Fibroblast of lung (primary cell): ENCODE measurements at regions not wholly inside any gene's neighbourhood (a gene's known extent, or its start where the extent isn't known, plus 50 kb on each side); places are given as distances from the start of the nearest gene placed in this dataset.

ENCODE experiments used
- CTCF ChIP-seq, 2 donors: IDR thresholded peaks in 1 of 2; conservative IDR thresholded peaks in 1 of 2; 1 replicate in 1 of 2; 2 replicates in 1 of 2; pipeline ENCODE4 v1.5.1; 2011 to 2012; ENCODE audit warnings: low read length in 2 of 2, control low read depth in 1 of 2, inconsistent platforms in 1 of 2, low read depth in 1 of 2, mild to moderate bottlenecking in 1 of 2
- EZH2 ChIP-seq: IDR thresholded peaks from 2 replicates; pipeline ENCODE4 v1.5.1; 2012; ENCODE audit warnings: low read length, control low read depth, mild to moderate bottlenecking; ENCODE audit errors: missing control alignments

- no peak for TF ChIP-seq CTCF (conservative IDR thresholded peaks at IDR 0.05 in 1 of 2, IDR thresholded peaks at IDR 0.05 in 1 of 2; ENCODE audit: low read depth in 1 of 2, low read length in 2 of 2)
- TF ChIP-seq EZH2: no peak
Measured at GRCh38 chr20:2224368-2224639, 71.5 kb upstream of the TGM3 start.
